ENCODE measurements at regions not wholly inside any gene's neighbourhood (a gene's known extent, or its start where the extent isn't known, plus 50 kb on each side); places are given as distances from the start of the nearest gene placed in this dataset.
A peak's percentile ranks its signal among the peaks of the same experiment; 100 is the strongest.

- H3K36me3 ChIP-seq (ENCODE audit: control insufficient read depth, insufficient read depth, low read length): no peaks in the 10 kb centered on the region
- no peak overlapping the region for H3K9ac ChIP-seq (ENCODE audit: low read depth, low read length)
- no peaks in the 10 kb centered on the region for H3K9me3 ChIP-seq (ENCODE audit: control insufficient read depth, insufficient read depth, low read length)
- peak overlapping the region; percentile 8 for H3K4me3 ChIP-seq (ENCODE audit: low read depth, low read length)
- peaks cover 94% of the 10 kb centered on the region for H3K27me3 ChIP-seq (ENCODE audit: control insufficient read depth, insufficient read depth, low read length)
- peaks cover 10% of the 10 kb centered on the region for H3K4me1 ChIP-seq (ENCODE audit: control insufficient read depth, insufficient read depth, low read length)
Measured at GRCh38 chr15:89397653-89398023, 63.0 kb upstream of the POLG start.

DNA sequence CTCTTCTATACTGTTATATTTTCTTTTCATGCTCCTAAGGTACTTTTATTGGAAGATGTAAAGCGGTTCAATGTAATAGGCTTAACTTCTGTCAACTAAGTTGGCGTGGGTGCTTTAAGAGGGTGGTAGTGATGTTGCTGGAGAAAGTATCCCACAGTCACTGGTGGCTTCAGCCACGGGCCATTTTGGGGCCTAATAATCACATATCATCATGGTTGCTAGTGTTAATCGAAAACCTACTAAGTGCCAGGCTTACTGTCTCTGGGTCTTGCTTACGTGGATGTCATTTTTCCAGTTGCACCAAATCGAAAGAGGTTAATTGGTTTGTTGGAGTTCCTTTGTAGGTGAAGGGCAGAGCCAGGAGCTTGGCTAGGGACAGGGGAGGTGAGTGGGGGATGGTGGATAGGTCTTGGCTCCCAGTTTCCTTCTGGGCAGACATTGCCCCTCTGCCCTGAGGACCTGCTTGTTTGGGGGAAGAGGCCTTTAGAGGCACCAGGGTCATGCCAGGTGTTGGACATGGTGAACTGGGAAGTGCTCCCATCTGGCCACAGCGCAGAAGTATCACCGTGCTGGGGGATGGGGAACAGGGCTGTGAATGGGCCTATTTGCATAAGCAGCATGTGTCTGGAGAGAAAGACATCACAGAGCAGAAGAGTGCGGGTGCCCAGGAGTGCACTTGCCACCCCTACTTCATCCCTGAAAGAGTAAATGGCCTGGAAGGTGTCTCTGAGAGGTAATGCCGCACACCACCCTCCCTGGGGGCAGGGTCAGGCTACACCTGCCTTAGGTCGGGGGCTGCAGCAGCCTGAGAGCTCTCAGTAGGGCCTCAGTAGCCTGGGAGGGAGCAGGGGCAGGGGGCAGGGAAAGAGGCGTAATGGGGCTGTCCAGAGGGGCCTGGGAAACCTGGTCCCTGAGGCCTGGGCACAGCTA, 62.4 kb upstream of the POLG start:
- no peaks in the 10 kb centered on the region for H3K36me3 ChIP-seq (ENCODE audit: control insufficient read depth, insufficient read depth, low read length)
- H3K9ac ChIP-seq (ENCODE audit: low read depth, low read length): no peak overlapping the region
- H3K9me3 ChIP-seq (ENCODE audit: control insufficient read depth, insufficient read depth, low read length): no peaks in the 10 kb centered on the region
- peak overlapping the region; percentile 35 for H3K4me3 ChIP-seq (ENCODE audit: low read depth, low read length)
- peaks cover 10% of the 10 kb centered on the region for H3K4me1 ChIP-seq (ENCODE audit: control insufficient read depth, insufficient read depth, low read length)
- H3K27me3 ChIP-seq (ENCODE audit: control insufficient read depth, insufficient read depth, low read length): peaks cover 94% of the 10 kb centered on the region

- Histone ChIP-seq H3K9me3 (ENCODE audit: control insufficient read depth, insufficient read depth, low read length) (no peaks in the 10 kb centered on the region), H3K36me3 (ENCODE audit: control insufficient read depth, insufficient read depth, low read length) (no peaks in the 10 kb centered on the region), H3K27me3 (ENCODE audit: control insufficient read depth, insufficient read depth, low read length) (peaks cover 94% of the 10 kb centered on the region), H3K4me1 (ENCODE audit: control insufficient read depth, insufficient read depth, low read length) (peaks cover 10% of the 10 kb centered on the region), H3K9ac (ENCODE audit: low read depth, low read length) (no peak overlapping the region), H3K4me3 (ENCODE audit: low read depth, low read length) (no peak overlapping the region)
Measured at GRCh38 chr15:89395996-89396395, 61.4 kb upstream of the POLG start.

DNA sequence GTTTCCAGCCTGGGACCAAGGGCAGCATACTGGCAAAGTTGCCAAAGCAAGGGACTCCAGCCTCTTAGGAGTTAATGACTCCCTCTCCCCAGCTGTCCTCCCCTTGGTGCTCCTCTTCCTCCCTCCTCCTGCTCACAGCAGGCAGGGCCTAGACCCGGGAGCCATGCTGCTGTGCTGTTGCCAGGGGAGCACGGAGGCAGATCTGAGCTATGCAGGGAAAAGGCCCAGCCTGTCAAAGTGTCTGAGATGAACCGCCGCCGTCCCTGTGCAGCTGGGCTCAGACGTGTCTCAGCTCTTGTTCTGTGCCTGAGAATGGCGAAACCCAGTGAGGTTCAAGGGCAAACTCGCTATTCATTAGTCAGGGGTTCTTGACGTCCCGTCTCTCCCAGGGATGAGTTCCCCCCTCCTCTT, 60.8 kb upstream of the POLG start:
- Histone ChIP-seq H3K36me3 (ENCODE audit: control insufficient read depth, insufficient read depth, low read length) (no peaks in the 10 kb centered on the region), H3K4me3 (ENCODE audit: low read depth, low read length) (no peak overlapping the region), H3K9ac (ENCODE audit: low read depth, low read length) (no peak overlapping the region), H3K9me3 (ENCODE audit: control insufficient read depth, insufficient read depth, low read length) (no peaks in the 10 kb centered on the region), H3K4me1 (ENCODE audit: control insufficient read depth, insufficient read depth, low read length) (peaks cover 10% of the 10 kb centered on the region), H3K27me3 (ENCODE audit: control insufficient read depth, insufficient read depth, low read length) (peaks cover 93% of the 10 kb centered on the region)

GRCh38 chr15:89395031-89395430, 60.4 kb upstream of the POLG start:
- no peak overlapping the region for H3K9ac ChIP-seq (ENCODE audit: low read depth, low read length)
- no peak overlapping the region for H3K4me3 ChIP-seq (ENCODE audit: low read depth, low read length)
- peaks cover 95% of the 10 kb centered on the region for H3K27me3 ChIP-seq (ENCODE audit: control insufficient read depth, insufficient read depth, low read length)
- peaks cover 13% of the 10 kb centered on the region for H3K4me1 ChIP-seq (ENCODE audit: control insufficient read depth, insufficient read depth, low read length)
- H3K9me3 ChIP-seq (ENCODE audit: control insufficient read depth, insufficient read depth, low read length): no peaks in the 10 kb centered on the region
- no peaks in the 10 kb centered on the region for H3K36me3 ChIP-seq (ENCODE audit: control insufficient read depth, insufficient read depth, low read length)

DNA sequence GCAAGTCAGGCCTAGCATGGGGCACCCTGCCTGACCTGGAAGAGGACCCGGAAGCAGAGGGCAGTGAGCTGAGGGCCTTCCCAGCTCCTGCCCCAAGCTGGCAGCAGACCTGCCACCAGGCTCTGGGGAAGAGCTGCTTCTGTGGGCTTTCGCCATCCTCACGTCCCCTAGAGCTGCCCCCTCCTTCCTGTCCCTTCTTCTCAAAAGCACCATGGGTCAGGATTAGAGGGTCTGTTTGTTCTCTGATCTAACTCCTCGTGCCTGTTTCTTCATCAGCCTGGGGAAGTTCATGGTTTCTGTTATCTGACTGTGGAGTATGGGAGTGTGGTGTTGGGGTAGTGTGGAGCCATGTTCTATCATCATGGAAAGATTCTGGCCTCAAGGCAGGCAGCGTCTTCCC, 58.4 kb upstream of the POLG start:
- Histone ChIP-seq H3K9ac (ENCODE audit: low read depth, low read length) (no peak overlapping the region), H3K4me3 (ENCODE audit: low read depth, low read length) (no peak overlapping the region), H3K9me3 (ENCODE audit: control insufficient read depth, insufficient read depth, low read length) (no peaks in the 10 kb centered on the region), H3K36me3 (ENCODE audit: control insufficient read depth, insufficient read depth, low read length) (no peaks in the 10 kb centered on the region), H3K27me3 (ENCODE audit: control insufficient read depth, insufficient read depth, low read length) (peaks cover 98% of the 10 kb centered on the region), H3K4me1 (ENCODE audit: control insufficient read depth, insufficient read depth, low read length) (peaks cover 14% of the 10 kb centered on the region)

DNA sequence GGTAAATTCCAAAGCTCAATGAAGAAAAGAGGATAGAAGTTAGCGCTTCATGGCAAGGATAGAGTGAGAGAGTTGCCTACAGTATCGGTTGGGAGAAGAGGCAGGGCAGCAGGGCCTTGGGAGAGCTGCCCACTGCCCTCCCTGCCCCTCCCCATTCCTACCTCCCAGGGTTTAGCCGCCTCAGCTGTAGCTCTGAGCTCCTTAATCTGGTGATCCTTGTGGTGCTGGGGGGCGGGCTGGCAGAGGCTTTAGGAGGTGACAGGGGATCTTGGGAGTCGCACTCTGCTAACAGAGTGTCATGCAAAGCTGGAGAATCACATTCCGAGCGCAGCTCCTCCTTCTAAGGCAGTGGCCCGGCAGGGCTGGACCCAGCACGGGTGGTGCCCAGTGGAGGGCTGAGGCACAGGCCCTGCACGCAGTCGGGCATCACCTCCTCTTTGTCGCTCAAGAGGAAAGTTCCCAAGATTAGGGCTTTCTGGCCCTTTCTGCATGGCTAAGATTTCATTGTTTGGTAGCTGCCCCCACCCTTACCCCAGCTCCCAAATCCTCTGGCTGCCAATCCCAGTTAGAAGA, 57.1 kb upstream of the POLG start:
- no peaks in the 10 kb centered on the region for H3K9me3 ChIP-seq (ENCODE audit: control insufficient read depth, insufficient read depth, low read length)
- H3K4me3 ChIP-seq (ENCODE audit: low read depth, low read length): no peak overlapping the region
- no peaks in the 10 kb centered on the region for H3K36me3 ChIP-seq (ENCODE audit: control insufficient read depth, insufficient read depth, low read length)
- H3K27me3 ChIP-seq (ENCODE audit: control insufficient read depth, insufficient read depth, low read length): peaks cover 98% of the 10 kb centered on the region
- H3K4me1 ChIP-seq (ENCODE audit: control insufficient read depth, insufficient read depth, low read length): peaks cover 10% of the 10 kb centered on the region
- no peak overlapping the region for H3K9ac ChIP-seq (ENCODE audit: low read depth, low read length)

DNA sequence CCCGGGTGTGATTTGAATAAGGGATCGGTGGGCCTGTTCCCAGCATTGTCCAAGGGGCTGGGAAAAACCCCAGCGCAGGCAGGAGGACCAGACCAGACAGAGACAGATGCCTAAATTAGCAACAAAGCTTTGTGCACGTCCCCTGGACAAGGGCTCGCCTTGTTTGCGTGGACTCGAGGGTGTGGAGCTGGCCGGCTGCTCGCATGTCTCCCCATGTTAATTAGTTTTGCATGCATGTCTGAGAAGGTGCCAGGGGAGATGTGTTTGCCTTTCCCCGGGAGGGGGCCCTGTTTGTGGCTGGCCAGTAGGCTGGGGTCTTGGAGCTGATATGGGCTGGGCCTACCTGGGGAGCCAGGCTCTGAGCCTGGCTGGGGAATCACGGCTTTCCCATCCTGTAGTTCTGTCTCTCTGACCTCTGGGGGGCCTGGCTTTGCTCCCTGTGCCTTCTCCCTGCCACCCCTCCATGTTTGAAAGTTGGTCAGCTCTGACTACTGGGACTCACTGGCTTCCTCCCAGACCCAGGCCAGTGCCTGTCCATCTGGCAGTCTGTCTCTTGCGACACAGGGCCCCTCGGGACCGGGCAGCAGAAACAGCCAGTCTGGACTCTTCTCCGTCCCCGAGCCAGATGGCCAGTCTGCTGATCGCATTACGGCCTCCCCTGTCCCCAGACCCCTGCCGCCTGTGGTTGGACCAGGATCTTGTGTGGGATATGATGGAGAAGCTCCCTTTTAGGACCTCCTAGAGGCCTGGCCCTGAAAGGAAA, 55.4 kb upstream of the POLG start:
- Histone ChIP-seq H3K4me3 (ENCODE audit: low read depth, low read length) (no peak overlapping the region), H3K27me3 (ENCODE audit: control insufficient read depth, insufficient read depth, low read length) (peaks cover 96% of the 10 kb centered on the region), H3K9ac (ENCODE audit: low read depth, low read length) (no peak overlapping the region), H3K9me3 (ENCODE audit: control insufficient read depth, insufficient read depth, low read length) (no peaks in the 10 kb centered on the region), H3K4me1 (ENCODE audit: control insufficient read depth, insufficient read depth, low read length) (peaks cover 7% of the 10 kb centered on the region), H3K36me3 (ENCODE audit: control insufficient read depth, insufficient read depth, low read length) (no peaks in the 10 kb centered on the region)

DNA sequence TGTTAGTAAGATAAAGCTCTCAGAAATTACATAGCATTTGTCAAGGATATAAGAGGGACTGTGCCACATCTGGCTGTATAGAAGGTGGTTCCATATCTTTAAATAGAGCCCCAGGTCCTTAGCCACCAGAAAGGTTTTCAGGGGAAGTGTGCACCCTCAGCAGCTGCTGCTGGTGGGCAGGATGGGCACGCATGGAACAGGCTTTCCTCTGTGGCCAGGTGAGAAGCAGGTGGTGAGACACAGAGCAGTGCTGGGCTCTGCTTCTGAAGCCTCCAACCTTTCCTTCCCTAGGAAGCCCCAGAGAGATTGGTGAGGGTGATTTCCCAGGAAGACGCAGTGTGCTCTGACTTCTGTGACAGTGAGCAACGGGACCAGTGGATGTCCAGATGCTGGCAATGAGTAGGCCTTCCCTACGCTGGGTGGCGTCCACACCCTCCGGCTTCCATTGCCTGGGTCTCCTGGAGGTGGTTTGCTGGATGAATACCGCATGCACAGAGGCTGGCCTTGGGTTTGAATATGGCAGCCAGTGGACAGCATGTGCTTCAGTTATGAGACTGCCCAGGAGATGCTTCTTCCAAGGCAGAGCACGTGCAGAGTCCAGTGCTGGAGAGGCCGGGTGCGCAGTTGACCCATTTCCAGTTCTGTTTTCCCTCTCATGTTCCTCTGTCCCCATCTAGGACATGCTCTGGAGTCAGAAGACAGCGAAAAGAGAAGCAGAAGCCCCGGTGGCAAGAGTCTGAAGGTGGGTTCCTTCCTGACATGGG, 52.7 kb upstream of the POLG start:
- Histone ChIP-seq H3K4me3 (ENCODE audit: low read depth, low read length) (no peak overlapping the region), H3K36me3 (ENCODE audit: control insufficient read depth, insufficient read depth, low read length) (no peaks in the 10 kb centered on the region), H3K9ac (ENCODE audit: low read depth, low read length) (no peak overlapping the region), H3K4me1 (ENCODE audit: control insufficient read depth, insufficient read depth, low read length) (peaks cover 11% of the 10 kb centered on the region), H3K27me3 (ENCODE audit: control insufficient read depth, insufficient read depth, low read length) (peaks cover 96% of the 10 kb centered on the region), H3K9me3 (ENCODE audit: control insufficient read depth, insufficient read depth, low read length) (no peaks in the 10 kb centered on the region)

GRCh38 chr15:89385596-89386331, 51.1 kb upstream of the POLG start:
- Histone ChIP-seq H3K27me3 (ENCODE audit: control insufficient read depth, insufficient read depth, low read length) (peaks cover 96% of the 10 kb centered on the region), H3K9me3 (ENCODE audit: control insufficient read depth, insufficient read depth, low read length) (no peaks in the 10 kb centered on the region), H3K36me3 (ENCODE audit: control insufficient read depth, insufficient read depth, low read length) (no peaks in the 10 kb centered on the region), H3K4me3 (ENCODE audit: low read depth, low read length) (no peak overlapping the region), H3K9ac (ENCODE audit: low read depth, low read length) (no peak overlapping the region), H3K4me1 (ENCODE audit: control insufficient read depth, insufficient read depth, low read length) (peaks cover 11% of the 10 kb centered on the region)

All from iPS-15b (cell line).